Thymus (tissue), 11 donors: ENCODE measurements at regions not wholly inside any gene's neighbourhood (a gene's known extent, or its start where the extent isn't known, plus 50 kb on each side); places are given as distances from the start of the nearest gene placed in this dataset.
"Not testable (repeated sequence)": the region's sequence is repeated elsewhere in the genome, so short reads cannot be mapped to it uniquely, and the experiment has no call there.

Experiments used
- DNase-seq, 9 donors: peaks; one replicate each; pipeline ENCODE4 v3.0.0-alpha.2; 2013; ENCODE audit warnings: low spot score in 9 of 9, low read depth in 6 of 9, missing footprints in 1 of 9
- H3K27ac ChIP-seq, 2 donors: one replicate each; pipeline ENCODE4 v1.5.1; 2013; ENCODE audit warnings: control low read depth in 1 of 2, low read depth in 1 of 2, low read length in 1 of 2, mild to moderate bottlenecking in 1 of 2, moderate library complexity in 1 of 2
- H3K27me3 ChIP-seq, 2 donors: one replicate each; pipeline ENCODE4 v1.5.1; 2013; ENCODE audit warnings: low read length in 1 of 2; ENCODE audit not compliant: control insufficient read depth in 2 of 2, insufficient read depth in 1 of 2
- H3K36me3 ChIP-seq, 2 donors: one replicate each; pipeline ENCODE4 v1.5.1; 2013; ENCODE audit warnings: low read length in 1 of 2, mild to moderate bottlenecking in 1 of 2, moderate library complexity in 1 of 2; ENCODE audit not compliant: control insufficient read depth in 2 of 2, insufficient read depth in 2 of 2
- H3K4me1 ChIP-seq, 2 donors: one replicate each; pipeline ENCODE4 v1.5.1; 2013; ENCODE audit warnings: low read length in 2 of 2; ENCODE audit not compliant: control insufficient read depth in 2 of 2, insufficient read depth in 2 of 2
- H3K4me3 ChIP-seq, 2 donors: one replicate each; pipeline ENCODE4 v1.5.1; 2013; ENCODE audit warnings: low read length in 2 of 2, control low read depth in 1 of 2, mild to moderate bottlenecking in 1 of 2
- H3K9me3 ChIP-seq, 2 donors: one replicate each; pipeline ENCODE4 v1.5.1; 2013; ENCODE audit warnings: low read length in 1 of 2, mild to moderate bottlenecking in 1 of 2; ENCODE audit not compliant: control insufficient read depth in 2 of 2, insufficient read depth in 1 of 2
- WGBS: extraction: QIAGEN DNeasy Blood & Tissue Kit; methylation state at CpG from one replicate; pipeline ENCODE4 v1.1.7; 2013; 5-methylcytosine and 5-hydroxymethylcytosine counted together
- donor health status: healthy.

DNA sequence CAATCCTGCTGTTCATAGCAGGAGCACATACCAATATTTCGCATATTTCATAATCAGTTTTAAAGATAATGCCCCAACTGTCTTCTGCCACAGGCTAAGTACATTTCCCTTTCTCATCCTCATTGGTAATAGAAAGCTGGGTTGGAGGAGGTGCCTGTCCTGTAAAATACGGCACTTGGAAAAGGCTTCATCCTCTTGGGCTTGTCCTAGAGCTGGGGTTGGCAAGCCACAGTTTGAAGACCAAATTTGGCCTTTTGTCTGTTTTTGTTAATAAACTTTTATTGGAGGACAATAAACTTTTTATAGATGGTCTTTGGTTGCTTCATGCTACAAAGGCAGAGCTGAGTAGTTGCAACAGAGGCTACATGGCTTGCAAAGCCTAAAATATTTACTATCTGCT is 997.8 kb upstream of the CDH18 start:
- H3K9me3 ChIP-seq: peaks cover 2 to 17% of the 10 kb centered on the region in 2 donors
- no peak for DNase-seq
- H3K36me3 ChIP-seq: no peaks in the 10 kb centered on the region
- H3K4me1 ChIP-seq: no peaks in the 10 kb centered on the region
- no peak overlapping the region for H3K27ac ChIP-seq
- H3K4me3 ChIP-seq: no peak overlapping the region
- H3K27me3 ChIP-seq: no peaks in the 10 kb centered on the region
- 82% methylated on average over 2 of the region's 2 CpGs for WGBS

DNA sequence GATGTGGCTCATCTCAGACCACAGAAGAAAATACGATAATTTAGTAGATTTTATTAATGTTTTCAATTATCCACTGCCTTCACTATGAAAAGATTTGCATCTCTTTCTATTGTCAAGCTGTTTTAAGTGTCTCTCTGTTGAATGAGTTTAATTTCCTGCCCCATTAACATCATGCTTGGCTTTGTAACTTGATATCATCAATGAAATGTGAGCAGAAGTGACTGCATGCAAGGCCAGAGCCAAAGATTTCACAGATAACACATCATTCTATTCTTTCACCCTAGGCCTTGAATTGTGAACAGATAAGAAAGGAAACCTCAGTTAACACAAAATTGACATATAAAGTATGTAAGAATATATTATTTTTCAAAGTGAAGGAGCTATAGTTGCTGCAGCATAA is 986.4 kb upstream of the CDH18 start:
- Histone ChIP-seq H3K4me1 (no peaks in the 10 kb centered on the region), H3K9me3 (peaks cover 0 to 1% of the 10 kb centered on the region in 2 donors), H3K4me3 (no peak overlapping the region), H3K27ac (no peak overlapping the region), H3K27me3 (no peaks in the 10 kb centered on the region), H3K36me3 (no peaks in the 10 kb centered on the region)
- DNase-seq: no peak
- WGBS: 89% methylated on average over 1 of the region's 1 CpG

DNA sequence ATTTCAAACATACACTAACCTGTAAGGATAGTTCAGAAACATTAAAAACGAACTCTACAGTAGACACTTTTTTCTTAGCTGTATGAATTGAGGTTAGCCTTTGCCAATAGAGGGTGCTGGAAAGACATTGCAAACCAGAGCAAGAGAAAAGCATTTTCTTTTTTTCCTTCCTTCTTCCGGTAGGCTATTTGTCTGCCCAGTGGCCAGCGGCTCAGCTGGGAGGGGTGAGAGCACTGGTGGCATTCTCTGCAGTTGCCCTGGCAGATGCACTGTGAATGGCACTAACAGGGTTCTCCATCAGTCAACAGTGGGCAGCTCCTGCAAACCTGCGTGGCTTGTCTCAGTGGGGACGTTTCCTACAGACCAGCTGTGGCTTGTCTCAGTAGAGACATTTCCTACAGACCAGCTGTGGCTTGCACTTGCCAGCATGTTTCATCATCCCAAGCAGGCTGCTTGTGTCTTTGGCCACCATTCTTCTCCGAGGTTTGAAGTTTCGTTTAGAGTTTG is 984.5 kb upstream of the CDH18 start:
- Histone ChIP-seq H3K27ac (no peak overlapping the region), H3K9me3 (peaks cover 0 to 1% of the 10 kb centered on the region in 2 donors), H3K36me3 (no peaks in the 10 kb centered on the region), H3K4me1 (no peaks in the 10 kb centered on the region), H3K27me3 (no peaks in the 10 kb centered on the region), H3K4me3 (no peak overlapping the region)
- WGBS: 35% methylated on average over 7 of the region's 7 CpGs
- no peak for DNase-seq

DNA sequence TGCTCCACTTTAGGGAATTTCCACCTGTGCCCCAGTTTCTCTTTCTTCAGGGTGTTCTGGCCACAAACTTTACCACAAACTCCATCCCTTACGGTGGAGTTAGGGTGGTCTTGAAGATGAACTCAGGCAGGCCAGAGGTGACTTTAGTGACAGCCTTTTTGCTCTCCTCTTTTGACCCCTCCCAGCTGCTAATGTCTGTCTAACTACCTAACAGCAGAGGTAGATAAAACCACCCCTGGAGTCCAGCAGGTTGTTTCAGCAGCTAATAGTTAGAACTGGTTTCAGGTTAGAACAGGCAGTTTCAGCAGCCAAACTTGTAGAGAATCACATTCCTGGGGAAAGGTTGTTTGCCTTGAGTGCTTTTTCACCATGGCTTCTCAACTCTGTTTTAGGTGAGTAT is 971.3 kb upstream of the CDH18 start:
- Histone ChIP-seq H3K4me3 (no peak overlapping the region), H3K27me3 (no peaks in the 10 kb centered on the region), H3K4me1 (no peaks in the 10 kb centered on the region), H3K36me3 (no peaks in the 10 kb centered on the region), H3K9me3 (no peaks in the 10 kb centered on the region), H3K27ac (no peak overlapping the region)
- 85% methylated on average over 1 of the region's 1 CpG for WGBS
- DNase-seq: no peak

DNA sequence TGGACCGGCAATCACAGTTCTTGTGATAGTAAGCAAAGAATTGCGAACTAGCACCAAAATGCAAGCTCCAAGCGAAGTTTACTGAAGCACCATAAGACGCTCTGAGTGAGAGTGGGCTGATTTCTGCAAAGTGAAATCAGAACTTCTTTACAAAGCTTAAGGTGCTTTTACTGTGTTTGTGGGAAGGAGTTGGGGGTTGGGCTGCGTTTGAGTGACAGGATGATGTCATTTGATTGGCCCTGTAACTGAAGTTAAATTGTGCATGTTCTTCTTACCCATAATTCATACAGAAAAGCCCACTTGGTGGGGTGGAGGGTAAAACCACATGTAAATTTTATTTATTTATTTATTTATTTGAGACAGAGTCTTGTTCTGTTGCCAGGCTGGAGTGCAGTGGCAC is 970.6 kb upstream of the CDH18 start:
- no peaks in the 10 kb centered on the region for H3K9me3 ChIP-seq
- no peaks in the 10 kb centered on the region for H3K36me3 ChIP-seq
- no peak overlapping the region for H3K4me3 ChIP-seq
- no peak overlapping the region for H3K27ac ChIP-seq
- no peaks in the 10 kb centered on the region for H3K4me1 ChIP-seq
- DNase-seq: no peak
- no peaks in the 10 kb centered on the region for H3K27me3 ChIP-seq
- WGBS: 92% methylated on average over 5 of the region's 5 CpGs

DNA sequence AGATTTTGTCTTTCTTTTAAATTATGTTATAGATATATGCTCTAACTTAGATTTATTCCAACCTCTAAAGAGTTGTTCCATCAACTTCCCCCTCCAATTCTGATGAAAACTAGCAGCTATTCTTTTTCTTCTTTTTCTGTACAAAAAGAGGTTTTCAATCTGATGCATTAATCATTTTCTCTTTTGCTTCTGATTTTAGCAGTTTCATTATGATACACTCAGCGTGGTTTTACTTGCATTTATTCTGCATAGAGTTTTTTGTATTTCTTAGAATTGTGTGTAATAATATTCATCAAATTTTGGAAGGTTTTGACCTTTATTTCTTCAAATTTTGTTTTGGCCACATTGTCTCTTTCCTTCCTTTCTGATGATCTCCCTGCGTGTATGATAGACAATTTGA is 968.1 kb upstream of the CDH18 start:
- 92% methylated on average over 2 of the region's 2 CpGs for WGBS
- Histone ChIP-seq H3K36me3 (no peaks in the 10 kb centered on the region), H3K4me1 (no peaks in the 10 kb centered on the region), H3K27ac (no peak overlapping the region), H3K27me3 (no peaks in the 10 kb centered on the region), H3K4me3 (no peak overlapping the region), H3K9me3 (no peaks in the 10 kb centered on the region)
- no peak for DNase-seq

DNA sequence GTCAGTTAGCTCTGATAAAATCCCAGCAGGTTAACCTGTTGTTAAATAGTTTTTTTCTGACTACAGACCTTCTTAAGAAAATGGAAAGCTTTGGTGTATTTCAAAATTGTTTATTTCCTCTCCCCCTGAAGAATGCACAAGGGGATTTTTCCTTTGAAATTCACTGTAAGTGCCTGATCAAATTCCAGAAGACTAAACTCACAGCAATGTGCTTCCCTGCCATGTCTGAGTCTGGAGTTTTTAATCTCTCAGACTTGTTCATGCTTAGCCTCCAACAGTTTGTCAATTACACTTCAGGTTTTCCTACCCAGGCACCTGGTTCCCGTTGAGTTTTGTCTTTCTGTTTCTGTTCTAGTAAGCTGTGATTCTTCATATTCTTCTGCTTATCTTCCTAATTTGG is 961.6 kb upstream of the CDH18 start:
- 77% methylated on average over 1 of the region's 1 CpG for WGBS
- Histone ChIP-seq H3K9me3 (no peaks in the 10 kb centered on the region), H3K36me3 (no peaks in the 10 kb centered on the region)

DNA sequence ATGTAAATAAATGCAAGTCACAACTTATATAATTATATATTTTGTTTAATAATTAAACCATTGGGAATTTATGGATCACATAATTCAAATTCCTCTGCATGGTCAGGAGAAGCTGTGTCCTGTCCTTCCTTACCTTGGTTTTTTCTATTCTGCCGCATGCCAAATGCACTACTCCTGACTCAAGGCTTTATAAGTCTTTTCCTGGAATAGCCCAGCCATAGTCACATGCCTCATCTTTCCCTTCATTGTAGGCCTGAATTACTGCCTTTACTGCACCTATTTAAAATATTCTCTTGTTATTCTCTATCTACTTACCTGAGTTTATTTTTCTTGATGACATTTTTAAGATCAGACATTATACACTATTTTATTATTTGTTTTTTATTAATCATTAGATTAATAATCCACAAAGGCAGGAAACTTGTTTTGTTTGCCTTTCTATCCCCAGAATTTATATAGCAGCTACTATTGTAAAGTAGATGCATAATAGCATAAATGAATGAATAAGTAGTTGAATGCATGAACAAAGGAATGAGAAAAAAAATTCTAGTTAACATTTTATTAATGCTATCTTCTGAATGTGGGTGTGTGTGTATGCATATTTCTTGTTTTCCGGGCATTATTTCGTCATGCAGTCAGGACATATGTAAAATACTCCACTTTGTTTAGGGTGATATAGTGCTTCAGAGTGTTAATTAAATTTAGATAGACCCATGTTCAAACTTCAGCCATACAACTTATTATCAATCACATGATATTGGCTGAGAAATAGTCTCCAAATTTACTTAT is 955.4 kb upstream of the CDH18 start:
- not testable (repeated sequence) for H3K4me1 ChIP-seq, DNase-seq, H3K36me3 ChIP-seq, H3K4me3 ChIP-seq, H3K27ac ChIP-seq, H3K9me3 ChIP-seq, H3K27me3 ChIP-seq
- WGBS: 93% methylated on average over 3 of the region's 3 CpGs

More for the DNA sequence above, 961.6 kb upstream of the CDH18 start:
- no peaks in the 10 kb centered on the region for H3K4me1 ChIP-seq
- DNase-seq: no peak
- no peak overlapping the region for H3K4me3 ChIP-seq
- no peaks in the 10 kb centered on the region for H3K27me3 ChIP-seq
- H3K27ac ChIP-seq: no peak overlapping the region

DNA sequence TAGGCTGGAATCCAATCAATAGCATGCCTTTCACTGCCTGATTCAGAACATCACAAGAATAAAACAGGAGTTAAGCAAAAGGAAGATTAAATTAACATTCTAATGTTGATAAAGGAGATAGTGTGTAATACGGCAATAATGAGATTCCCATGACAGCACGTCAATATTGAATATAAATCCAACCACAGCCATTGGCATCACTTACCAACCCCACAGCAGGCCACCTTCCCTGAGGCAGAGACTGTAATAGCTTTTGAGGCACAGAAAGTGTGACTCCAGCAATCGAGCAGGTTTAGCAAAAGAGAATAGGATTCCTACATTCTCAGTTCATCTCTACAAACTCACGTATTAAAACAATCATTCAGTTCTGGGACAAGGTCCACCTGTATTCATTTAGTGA is 954.6 kb upstream of the CDH18 start:
- not testable (repeated sequence) for H3K4me1 ChIP-seq, H3K27ac ChIP-seq, H3K4me3 ChIP-seq, H3K9me3 ChIP-seq, H3K27me3 ChIP-seq, H3K36me3 ChIP-seq, DNase-seq
- 96% methylated on average over 4 of the region's 4 CpGs for WGBS
